GM18508 (cell line): ENCODE measurements at regions not wholly inside any gene's neighbourhood (a gene's known extent, or its start where the extent isn't known, plus 50 kb on each side); places are given as distances from the start of the nearest gene placed in this dataset.

Experiments used
- ATAC-seq: cut with Tn5 transposase; IDR thresholded peaks from one replicate; pipeline ENCODE4 v1.9.1; 2021; ENCODE audit warnings: moderate number of reproducible peaks; ENCODE audit not compliant: insufficient read depth, unreplicated experiment

DNA sequence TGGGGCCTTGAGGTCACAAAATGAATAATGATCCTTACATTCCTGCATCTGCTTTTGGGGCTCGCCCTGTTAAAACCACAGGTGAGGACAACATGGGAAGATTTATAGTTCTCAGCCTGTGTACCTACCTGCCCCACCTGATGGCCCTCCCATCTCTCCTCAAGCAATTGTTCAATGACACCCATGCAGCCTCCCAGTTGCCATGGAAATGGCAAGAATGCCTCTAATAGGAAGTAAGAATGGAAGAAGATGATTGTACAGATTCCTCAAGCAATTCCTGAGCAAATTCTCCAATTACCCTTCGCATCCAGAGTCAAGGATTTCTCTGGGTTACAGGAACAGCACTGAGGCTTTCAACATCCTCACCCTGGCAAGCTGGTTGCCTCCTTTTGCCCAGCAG lies 78.6 kb upstream of the CCL2 start:
- ATAC-seq = no peak

DNA sequence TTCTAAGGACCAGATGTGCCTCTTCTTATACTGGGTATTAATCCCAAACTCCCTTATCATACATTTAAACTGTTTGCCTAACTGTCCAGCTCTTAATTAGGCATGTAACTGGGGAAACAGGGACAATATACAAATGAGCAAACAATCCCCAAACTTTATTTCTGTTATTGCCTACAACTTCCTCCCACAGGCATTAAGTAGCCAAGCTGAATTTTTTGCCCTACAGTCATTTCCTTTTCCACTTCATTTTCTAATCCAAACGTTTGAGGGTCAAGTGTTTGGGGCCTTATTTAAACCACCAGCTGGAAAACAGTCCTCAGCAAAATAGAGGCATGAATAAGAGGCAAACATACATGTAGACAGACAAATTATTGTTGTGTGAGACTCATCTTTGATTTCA lies 77.4 kb upstream of the CCL2 start:
- no peak for ATAC-seq

DNA sequence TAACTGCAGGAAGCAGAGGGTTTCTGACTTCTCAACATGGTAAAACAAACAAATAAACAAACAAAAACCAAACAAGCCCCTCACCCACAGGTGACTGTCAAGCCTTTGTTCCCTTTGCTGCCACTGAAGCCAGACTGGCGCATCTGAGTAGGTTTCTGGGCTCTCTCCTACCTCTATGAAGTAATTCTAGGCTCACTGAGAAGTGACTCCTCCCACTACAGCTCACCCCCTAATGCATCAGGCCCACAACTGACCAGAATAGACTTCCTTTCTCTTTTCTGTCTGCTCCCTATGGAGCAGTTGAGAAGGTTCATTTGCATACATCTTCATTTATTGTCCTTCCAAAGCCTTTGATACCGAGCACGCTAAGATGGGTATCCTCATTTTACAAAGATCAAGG lies 77.0 kb upstream of the CCL2 start:
- no peak for ATAC-seq

DNA sequence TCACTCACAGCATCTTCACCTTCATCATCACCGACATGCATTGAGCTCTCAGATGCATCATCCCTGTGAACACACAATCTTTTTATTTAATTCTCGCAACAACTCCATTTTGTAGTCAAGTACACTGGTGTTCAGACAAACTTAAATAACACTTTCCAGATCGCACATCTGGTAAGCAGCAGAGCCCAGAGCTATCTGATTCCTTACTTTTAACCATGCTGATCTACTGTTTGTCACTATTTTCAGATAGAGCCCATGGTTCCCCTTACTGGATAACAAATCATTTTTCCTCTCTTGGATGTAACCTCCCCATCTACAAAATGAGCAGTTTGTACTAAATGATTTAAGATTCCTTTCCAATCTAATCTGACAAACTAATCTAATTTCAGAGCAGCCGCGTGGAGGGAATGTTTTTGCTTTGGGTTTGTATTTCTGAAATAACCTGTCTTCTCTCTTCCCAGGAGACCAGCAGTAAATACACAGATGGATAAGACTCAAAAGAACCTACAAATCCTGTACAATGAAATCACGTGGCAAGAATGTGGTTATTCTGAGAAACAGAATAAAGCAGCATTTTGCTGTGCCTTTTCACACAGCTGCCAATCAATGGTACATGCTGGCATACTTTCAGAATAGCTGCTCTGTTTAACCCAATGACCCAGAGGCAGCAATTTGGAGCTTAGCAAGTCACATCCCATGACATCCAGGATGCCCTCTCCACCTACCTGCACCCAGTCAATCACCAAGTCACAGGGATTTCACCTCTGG lies 72.9 kb upstream of the CCL2 start:
- no peak for ATAC-seq

DNA sequence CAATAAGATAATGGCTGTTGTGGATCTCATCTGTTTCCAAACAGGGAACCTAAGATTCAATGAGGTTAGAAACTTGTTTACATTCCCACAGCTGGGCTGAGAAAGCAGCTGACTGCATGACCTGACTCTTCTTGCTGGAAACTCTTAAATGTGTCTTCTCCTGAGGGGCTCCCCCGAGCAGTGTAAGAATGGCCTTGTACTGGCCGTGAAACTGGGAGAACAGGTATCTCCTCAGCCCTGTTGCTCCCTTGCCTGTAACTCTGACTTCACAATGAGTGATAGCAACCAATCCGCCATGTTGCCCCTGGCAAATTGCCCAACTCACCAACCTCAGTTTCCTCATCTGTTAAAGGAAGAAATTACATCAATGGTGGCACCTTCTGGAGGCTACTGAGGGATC lies 59.1 kb upstream of the CCL2 start:
- no peak for ATAC-seq

DNA sequence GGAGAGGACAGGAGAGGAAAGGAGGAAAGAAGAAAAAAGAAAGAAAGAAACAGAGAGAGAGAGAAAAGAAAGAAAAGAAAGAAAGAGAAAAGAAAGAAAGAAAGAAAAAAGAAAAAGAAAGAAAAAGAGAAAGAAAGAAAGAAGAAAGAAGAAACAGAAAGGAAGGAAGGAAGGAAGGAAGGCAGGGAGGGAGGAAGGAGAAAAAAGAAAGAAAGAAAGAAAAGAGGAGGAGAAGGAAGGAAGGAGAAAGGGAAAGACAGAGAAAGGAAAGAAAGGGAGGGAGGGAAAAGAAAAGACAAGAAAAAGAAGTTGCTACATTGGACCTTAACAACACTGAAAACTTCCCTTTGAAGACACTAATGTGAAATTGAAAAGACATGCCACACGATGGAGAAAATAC lies 56.6 kb upstream of the CCL2 start:
- no peak for ATAC-seq

DNA sequence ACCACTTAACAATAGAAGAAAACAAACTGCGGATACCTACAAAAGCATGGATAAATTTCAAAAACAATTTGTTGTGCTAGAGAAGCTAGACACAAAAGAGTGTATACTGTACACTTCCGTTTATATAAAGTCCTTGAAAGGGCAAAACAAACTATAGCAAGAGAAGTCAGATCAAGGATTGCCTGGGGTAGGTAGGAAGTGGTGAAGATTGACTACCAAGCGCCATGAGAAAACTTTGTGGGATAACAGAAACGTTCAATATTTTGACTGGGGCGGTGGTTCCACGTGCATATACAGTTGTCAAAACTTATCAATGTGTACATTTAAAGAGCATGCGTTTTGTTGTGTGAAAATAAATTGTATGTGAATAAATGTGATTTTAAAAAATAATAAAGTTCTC lies 55.6 kb upstream of the CCL2 start:
- ATAC-seq = no peak

DNA sequence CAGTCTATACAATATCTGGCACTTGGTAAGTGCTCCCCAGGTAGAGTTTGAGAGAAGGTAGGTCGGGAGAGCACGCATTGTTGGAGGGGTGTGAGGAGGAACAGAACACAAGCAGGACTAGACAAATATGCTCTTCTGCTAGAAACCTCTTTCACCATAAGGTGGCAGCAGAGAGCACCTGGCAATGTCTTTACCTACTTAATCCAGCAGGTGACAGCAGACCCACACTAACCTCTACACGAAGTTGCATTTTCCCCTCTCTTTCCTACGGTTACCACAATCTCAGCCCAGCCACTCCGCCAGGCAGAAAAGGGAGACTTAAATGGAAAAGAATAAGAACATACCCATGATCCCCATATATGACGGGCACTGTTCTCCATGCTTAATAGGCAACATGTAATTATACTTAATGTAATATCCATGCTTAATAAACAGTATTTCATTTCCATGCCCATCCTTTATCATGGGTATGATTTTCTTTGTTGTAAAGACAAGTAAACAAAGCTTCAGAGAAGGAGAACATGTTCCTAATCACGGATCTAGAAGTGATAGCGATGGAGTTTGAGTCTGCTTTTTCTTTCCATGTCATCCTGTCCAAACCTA lies 55.1 kb upstream of the CCL2 start:
- ATAC-seq = no peak

DNA sequence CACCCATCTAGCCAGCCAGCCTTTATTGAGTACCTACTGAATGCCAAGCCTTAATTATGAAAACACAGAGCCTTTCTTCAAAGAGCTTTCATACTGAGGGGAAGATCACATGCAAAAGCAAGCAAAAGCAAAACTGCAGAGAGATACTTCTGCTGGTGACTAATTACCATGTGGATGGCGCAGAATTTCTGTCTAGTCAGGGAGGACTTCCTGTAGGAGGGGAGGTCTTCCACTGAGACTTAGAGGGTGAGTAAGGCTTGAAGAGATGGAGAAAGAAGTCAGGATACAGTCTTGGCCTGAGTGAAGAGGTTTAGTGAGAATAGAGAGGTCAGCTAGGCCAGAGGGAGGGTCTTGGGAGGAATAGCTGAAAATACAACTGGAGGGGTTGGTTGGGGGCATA lies 53.9 kb upstream of the CCL2 start:
- ATAC-seq = no peak

DNA sequence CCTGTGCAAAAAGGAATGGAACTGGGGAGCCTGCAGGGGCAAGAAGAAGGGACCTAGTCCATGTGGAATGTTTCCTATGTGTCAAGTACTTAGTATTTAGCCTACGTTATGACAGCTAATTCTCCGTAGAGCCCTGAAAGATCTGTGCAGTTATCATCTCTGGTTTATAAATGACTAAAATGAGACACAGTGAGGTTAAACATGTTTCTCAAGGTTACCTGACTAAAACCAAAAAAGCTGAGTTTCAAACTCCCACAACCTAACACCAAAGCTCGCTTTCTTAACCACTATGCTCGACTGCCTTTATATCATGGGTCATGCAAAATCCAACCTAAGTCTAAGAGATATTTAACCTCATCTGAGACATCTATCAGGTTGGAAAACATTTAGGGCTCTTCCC lies 53.3 kb upstream of the CCL2 start:
- no peak for ATAC-seq

DNA sequence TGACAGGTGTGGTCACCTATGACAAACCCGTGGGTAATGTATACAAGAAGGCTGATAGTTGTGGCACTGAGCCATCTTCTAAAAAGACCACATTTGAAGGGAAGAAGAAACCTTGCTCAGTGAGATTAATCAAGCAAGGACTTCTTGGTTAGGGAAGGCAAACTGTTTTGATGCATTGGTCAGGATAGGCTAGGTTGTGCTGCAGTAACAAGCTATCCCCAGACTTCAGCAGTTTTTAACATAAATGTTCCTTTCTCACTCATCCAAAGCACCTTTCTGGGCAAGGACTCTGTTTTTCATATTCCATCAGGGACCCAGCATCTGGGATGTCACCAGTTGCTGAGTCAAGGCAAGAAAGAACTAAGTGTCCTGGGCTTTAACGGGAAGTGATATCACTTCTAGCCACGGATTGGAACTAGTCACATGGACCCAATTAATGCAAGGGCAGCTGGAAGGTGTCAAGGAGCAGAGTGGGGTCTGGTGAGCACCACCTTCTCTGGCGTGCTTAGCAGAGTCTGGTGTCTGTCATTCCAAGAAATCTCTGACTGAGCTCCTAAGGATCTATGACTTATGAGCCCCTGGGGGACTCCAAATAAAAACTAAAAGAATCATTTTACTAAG lies 52.0 kb upstream of the CCL2 start:
- no peak for ATAC-seq

DNA sequence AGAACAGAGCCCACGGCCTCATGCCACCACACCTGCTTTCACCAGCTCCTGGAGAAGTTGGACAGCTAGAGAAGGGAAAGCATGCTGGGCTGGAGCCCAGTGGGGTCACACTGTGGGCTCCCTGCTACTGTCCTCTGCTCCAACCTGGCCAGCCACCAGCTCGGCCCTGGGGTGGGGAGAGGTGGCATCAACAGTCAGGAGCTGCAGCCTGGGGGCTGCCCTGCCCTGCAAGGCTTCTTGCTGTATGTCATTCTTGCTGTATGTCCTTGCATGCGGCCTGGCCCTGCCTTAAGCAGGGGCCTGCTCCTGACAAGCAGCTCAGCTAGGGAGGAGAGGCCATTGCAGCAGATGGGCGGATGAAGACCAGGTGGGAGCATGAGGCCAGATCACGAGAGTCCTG lies 50.7 kb upstream of the CCL2 start:
- no peak for ATAC-seq
